ENCODE measurements at regions not wholly inside any gene's neighbourhood (a gene's known extent, or its start where the extent isn't known, plus 50 kb on each side); places are given as distances from the start of the nearest gene placed in this dataset.

- TF ChIP-seq POLR2A (IDR thresholded peaks at IDR 0.05) (no peak), CTCF (IDR thresholded peaks at IDR 0.05) (no peak), EP300 (IDR thresholded peaks at IDR 0.05) (no peak)
Observed at GRCh38 chr6:50369996-50370395, 320.3 kb upstream of the DEFB112 start.

Data from stomach (tissue), 4 donors.